Left lung (tissue), 4 donors: ENCODE measurements at regions not wholly inside any gene's neighbourhood (a gene's known extent, or its start where the extent isn't known, plus 50 kb on each side); places are given as distances from the start of the nearest gene placed in this dataset.

Source experiments
- ATAC-seq: fragments of 200-7000 bp; cut with Tn5 transposase; one replicate; pipeline ENCODE4 v1.9.1; 2020; ENCODE audit warnings: moderate library complexity
- DNase-seq, 4 donors: peaks; one replicate each; pipeline ENCODE4 v3.0.0-alpha.2; 2013 to 2020
- H3K27ac ChIP-seq, 2 donors: fragments of 200-600 bp; sonication (generic) in 1 of 2; one replicate each; pipeline versions ENCODE4 v1.5.0 to v1.8.0; 2020 to 2021
- H3K27me3 ChIP-seq, 2 donors: fragments of 200-600 bp; sonication (generic) in 1 of 2; one replicate each; pipeline versions ENCODE4 v1.5.0 to v1.8.0; 2020 to 2021
- H3K36me3 ChIP-seq, 2 donors: fragments of 200-600 bp; sonication (generic) in 1 of 2; one replicate each; pipeline versions ENCODE4 v1.5.0 to v1.8.0; 2020 to 2021
- H3K4me1 ChIP-seq, 2 donors: fragments of 200-600 bp; one replicate each; pipeline ENCODE4 v1.8.0; 2021
- H3K4me3 ChIP-seq, 2 donors: fragments of 200-600 bp; sonication (generic) in 1 of 2; one replicate each; pipeline versions ENCODE4 v1.5.0 to v1.8.0; 2020 to 2021; ENCODE audit warnings: mild to moderate bottlenecking in 1 of 2
- H3K9me3 ChIP-seq, 2 donors: fragments of 200-600 bp; sonication (generic) in 1 of 2; one replicate each; pipeline versions ENCODE4 v1.5.0 to v1.8.0; 2020 to 2021
- intact Hi-C, 2 donors: fragments of 100-400 bp; cut with DNase I; formaldehyde crosslinking; loops; one replicate each; pipeline versions ENCODE4 v1.11.2 to v1.14.2; 2022
- TF ChIP-seq, protein P1 (sequence below), 2 donors: fragments of 200-600 bp; sonication (generic) in 1 of 2; IDR thresholded peaks; one replicate each; pipeline versions ENCODE4 v1.5.0 to v1.8.0; 2021; ENCODE audit warnings: antibody characterized with exemption in 2 of 2
- donor health status: DM: no; HTN: yes; CAD: no.
- donor health status: DM: no; HTN: no; CAD: no.

DNA sequence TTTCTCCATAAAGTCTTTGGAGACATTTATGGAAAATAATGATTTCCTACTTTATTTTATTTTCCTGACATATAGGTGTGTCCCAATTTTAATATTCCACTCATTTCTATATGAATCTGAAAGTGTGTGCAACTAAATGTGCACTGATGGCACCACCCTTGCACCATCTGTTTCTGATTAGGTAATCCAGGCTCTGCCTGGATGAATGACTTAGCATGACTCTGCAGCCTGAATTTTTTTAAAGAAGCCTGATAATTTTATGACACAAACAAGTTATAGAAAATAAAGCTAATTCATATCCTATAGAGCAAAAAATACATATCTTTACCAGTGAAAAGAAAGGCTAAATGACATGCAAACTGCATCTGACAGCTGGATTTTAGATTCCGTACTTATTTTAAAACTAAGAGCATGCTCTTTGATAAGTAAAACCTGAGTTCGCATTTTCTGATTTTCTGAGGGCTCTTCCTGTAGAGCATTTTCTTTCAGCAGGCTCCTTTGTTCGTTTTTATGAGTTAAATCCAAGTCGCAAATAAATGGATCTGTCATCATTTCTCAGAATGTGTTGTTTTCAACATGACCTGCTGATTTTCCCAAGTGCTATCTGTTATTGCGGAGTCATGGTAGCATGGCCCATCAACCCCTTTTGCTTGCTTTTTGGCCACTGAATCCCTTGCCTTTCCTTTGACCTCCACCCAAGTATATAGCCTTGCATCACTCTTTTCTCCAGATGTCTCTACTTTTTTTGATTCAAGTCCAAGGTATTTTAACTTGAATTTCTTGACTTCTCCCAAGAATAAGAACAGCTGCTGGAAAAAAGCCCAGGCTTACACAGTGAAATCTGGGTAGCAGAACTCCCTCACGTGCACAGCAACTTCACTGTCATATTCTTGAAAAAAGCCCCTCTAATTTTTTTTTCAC is 52.8 kb upstream of the LYPLAL1 start:
- TF ChIP-seq, protein P1, sequence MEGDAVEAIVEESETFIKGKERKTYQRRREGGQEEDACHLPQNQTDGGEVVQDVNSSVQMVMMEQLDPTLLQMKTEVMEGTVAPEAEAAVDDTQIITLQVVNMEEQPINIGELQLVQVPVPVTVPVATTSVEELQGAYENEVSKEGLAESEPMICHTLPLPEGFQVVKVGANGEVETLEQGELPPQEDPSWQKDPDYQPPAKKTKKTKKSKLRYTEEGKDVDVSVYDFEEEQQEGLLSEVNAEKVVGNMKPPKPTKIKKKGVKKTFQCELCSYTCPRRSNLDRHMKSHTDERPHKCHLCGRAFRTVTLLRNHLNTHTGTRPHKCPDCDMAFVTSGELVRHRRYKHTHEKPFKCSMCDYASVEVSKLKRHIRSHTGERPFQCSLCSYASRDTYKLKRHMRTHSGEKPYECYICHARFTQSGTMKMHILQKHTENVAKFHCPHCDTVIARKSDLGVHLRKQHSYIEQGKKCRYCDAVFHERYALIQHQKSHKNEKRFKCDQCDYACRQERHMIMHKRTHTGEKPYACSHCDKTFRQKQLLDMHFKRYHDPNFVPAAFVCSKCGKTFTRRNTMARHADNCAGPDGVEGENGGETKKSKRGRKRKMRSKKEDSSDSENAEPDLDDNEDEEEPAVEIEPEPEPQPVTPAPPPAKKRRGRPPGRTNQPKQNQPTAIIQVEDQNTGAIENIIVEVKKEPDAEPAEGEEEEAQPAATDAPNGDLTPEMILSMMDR (IDR thresholded peaks at IDR 0.05): no peak
- Histone ChIP-seq H3K27ac (no peak overlapping the region), H3K9me3 (no peaks in the 10 kb centered on the region), H3K36me3 (no peaks in the 10 kb centered on the region), H3K4me1 (no peaks in the 10 kb centered on the region), H3K27me3 (no peaks in the 10 kb centered on the region), H3K4me3 (no peak overlapping the region)
- DNase-seq (peak in 2 of 4 donors; percentile 85 to 90), ATAC-seq (no peak)
- intact Hi-C loops: no loop called here

DNA sequence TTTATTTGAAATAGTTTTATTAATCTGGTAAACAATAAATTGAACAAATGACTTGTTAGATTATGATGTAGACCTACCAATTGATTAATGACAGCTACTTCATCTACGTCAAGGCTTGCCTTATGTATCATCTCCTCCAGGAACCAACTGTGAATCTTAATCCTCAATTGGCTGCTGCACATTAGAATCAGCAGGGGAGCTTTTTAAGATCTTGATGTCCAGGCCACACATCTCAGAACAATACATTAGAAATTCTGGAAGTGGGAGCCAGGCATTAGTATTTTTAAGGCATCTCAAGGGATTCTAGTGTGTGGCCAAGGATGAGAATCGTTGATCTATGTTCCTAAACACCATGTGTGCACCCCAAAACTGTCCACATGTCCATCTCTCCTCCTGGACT is 52.0 kb upstream of the LYPLAL1 start:
- H3K9me3 ChIP-seq: no peaks in the 10 kb centered on the region
- H3K4me3 ChIP-seq: no peak overlapping the region
- ATAC-seq (no peak), DNase-seq (no peak)
- no peaks in the 10 kb centered on the region for H3K4me1 ChIP-seq
- TF ChIP-seq, protein P1 (IDR thresholded peaks at IDR 0.05): no peak
- H3K27me3 ChIP-seq: no peaks in the 10 kb centered on the region
- H3K27ac ChIP-seq: no peak overlapping the region
- no peaks in the 10 kb centered on the region for H3K36me3 ChIP-seq
- intact Hi-C loops: no loop called here

DNA sequence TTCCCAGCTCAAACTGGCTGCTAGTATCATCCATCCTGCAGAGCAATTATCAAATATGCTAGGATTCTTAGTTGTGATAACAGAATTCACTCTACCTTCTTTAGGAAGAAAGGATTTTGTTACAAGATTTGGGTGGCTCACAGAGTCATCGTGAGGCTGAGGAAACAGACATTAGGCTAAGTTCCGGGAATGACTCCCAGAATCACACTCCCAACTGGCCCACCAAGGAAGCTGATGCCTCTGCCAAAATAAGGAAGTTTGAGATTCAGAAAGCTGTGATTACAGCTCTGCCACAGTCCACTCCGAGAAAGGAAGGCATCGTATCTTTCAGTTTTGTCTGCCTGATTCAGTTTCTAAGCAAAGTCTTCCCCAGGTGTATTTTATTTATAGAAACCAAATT is 50.6 kb upstream of the LYPLAL1 start:
- H3K9me3 ChIP-seq: no peaks in the 10 kb centered on the region
- no peak for ATAC-seq

More for the DNA sequence above, 50.6 kb upstream of the LYPLAL1 start:
- no peaks in the 10 kb centered on the region for H3K36me3 ChIP-seq
- TF ChIP-seq, protein P1 (IDR thresholded peaks at IDR 0.05): no peak
- peak in 2 of 4 donors; percentile 50 to 73 for DNase-seq
- no peak overlapping the region for H3K27ac ChIP-seq
- H3K4me3 ChIP-seq: no peak overlapping the region
- no peaks in the 10 kb centered on the region for H3K4me1 ChIP-seq
- intact Hi-C loops: no loop called here
- no peaks in the 10 kb centered on the region for H3K27me3 ChIP-seq
